GM12865 (cell line): ENCODE measurements at regions not wholly inside any gene's neighbourhood (a gene's known extent, or its start where the extent isn't known, plus 50 kb on each side); places are given as distances from the start of the nearest gene placed in this dataset.

Experiments
- DNase-seq: peaks from one replicate; pipeline ENCODE4 v3.0.0; 2010; ENCODE audit warnings: low read depth
- H3K4me3 ChIP-seq: 2 replicates; pipeline ENCODE4 v1.5.1; 2011; ENCODE audit warnings: mild to moderate bottlenecking, low read depth, low read length, control low read depth
- CTCF ChIP-seq: IDR thresholded peaks from 2 replicates; pipeline ENCODE4 v1.5.1; 2011; ENCODE audit warnings: low read length, control low read depth, low read depth, inconsistent platforms; ENCODE audit not compliant: insufficient read depth; ENCODE audit errors: missing control alignments

- no peak for TF ChIP-seq CTCF
- no peak overlapping the region for H3K4me3 ChIP-seq
- no peak for DNase-seq
These were observed 303.0 kb upstream of the TLE4 start for GRCh38 chr9:79268806-79269205.

DNA sequence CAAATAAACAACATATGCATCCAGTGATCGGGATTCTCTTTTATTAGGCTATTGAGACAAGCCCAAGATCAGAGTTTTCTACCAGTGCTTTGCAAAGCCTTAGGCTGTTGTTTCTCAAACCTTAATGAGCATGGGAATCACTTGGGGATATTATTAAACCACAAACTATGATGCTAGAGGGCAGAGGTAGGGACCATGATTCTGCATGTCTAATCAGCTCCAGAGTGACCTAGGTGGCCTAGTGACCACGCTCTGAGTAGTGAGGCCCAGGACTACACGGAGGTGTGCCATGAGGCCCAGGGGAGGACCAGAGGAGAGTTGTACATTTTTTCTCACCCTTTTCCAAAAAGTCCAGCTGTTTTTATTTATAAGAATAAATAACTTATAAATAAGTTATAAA, 298.5 kb upstream of the TLE4 start:
- H3K4me3 ChIP-seq: no peak overlapping the region
- TF ChIP-seq CTCF: no peak
- no peak for DNase-seq

DNA sequence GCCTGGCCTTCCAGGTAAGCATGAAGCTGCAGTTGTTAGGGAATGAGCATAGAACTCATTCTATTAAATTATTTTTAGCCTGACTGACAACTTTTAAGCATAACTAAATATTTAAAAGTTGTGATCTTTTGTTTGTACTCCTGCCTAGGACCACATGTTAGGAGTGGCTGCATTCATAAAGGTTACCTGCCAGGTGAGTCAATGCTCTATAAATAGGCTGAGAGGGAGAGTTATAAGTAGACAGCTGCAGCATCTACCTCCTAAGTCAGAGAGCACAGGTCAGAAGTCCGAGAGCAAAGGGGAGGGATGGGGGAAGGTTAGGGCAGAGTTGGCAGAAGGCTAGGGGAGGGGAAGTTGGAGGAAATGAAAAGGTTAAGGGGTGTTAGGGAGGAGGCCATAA, 292.4 kb upstream of the TLE4 start:
- no peak for DNase-seq
- no peak overlapping the region for H3K4me3 ChIP-seq
- TF ChIP-seq CTCF: no peak

DNA sequence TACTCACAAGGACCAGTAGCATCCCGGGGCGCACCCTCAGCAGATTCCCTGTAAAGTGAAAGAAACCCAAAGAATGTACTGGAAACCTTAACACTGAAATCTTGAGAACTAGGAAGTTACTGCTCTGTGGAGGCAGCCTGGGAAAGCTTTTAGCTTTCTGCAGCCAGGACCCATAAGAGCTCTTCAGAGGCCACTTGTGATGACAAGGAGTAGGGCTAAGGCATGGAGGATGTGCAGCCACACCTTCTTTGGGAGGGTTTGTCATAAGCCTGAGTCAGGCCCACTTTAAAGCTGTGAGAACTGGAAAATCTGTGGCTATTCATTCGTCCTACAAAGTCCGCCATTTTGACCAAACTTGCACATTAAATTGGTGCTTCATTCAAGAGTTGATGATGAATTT, 291.1 kb upstream of the TLE4 start:
- no peak for DNase-seq
- no peak overlapping the region for H3K4me3 ChIP-seq
- TF ChIP-seq CTCF: no peak

GRCh38 chr9:79284081-79284480, 287.7 kb upstream of the TLE4 start:
- H3K4me3 ChIP-seq: no peak overlapping the region
- no peak for DNase-seq
- TF ChIP-seq CTCF: no peak

- no peak for TF ChIP-seq CTCF
- no peak for DNase-seq
- H3K4me3 ChIP-seq: no peak overlapping the region
These were observed 284.6 kb upstream of the TLE4 start for GRCh38 chr9:79286992-79287707.

- no peak for DNase-seq
- TF ChIP-seq CTCF: no peak
- no peak overlapping the region for H3K4me3 ChIP-seq
These were observed 284.0 kb upstream of the TLE4 start for GRCh38 chr9:79287708-79288290.
